Aorta (tissue), 5 donors: ENCODE measurements at regions not wholly inside any gene's neighbourhood (a gene's known extent, or its start where the extent isn't known, plus 50 kb on each side); places are given as distances from the start of the nearest gene placed in this dataset.

Source experiments
- ATAC-seq: fragments of 200-7000 bp; cut with Tn5 transposase; one replicate; pipeline ENCODE4 v1.9.1; 2022; ENCODE audit warnings: moderate library complexity; ENCODE audit not compliant: low FRiP score
- DNase-seq, 2 donors: peaks; one replicate each; pipeline ENCODE4 v3.0.0-alpha.2; 2020
- H3K27ac ChIP-seq, 2 donors: one replicate each; pipeline ENCODE4 v1.5.1; 2013; ENCODE audit warnings: low read length in 2 of 2, mild to moderate bottlenecking in 2 of 2, moderate library complexity in 2 of 2, control low read depth in 1 of 2, inconsistent platforms in 1 of 2, low read depth in 1 of 2
- H3K27me3 ChIP-seq, 2 donors: one replicate each; pipeline ENCODE4 v1.6.1; 2013; ENCODE audit warnings: control low read depth in 1 of 2, low read length in 1 of 2, mild to moderate bottlenecking in 1 of 2, moderate library complexity in 1 of 2; ENCODE audit not compliant: insufficient read depth in 2 of 2, control insufficient read depth in 1 of 2
- H3K36me3 ChIP-seq, 2 donors: one replicate each; pipeline ENCODE4 v1.6.1; 2013; ENCODE audit warnings: control low read depth in 1 of 2, low read length in 1 of 2, mild to moderate bottlenecking in 1 of 2; ENCODE audit not compliant: insufficient read depth in 2 of 2, control insufficient read depth in 1 of 2
- H3K4me1 ChIP-seq, 2 donors: one replicate each; pipeline ENCODE4 v1.6.1; 2013; ENCODE audit warnings: low read length in 2 of 2, control low read depth in 1 of 2, mild to moderate bottlenecking in 1 of 2, moderate library complexity in 1 of 2; ENCODE audit not compliant: insufficient read depth in 2 of 2, control insufficient read depth in 1 of 2
- H3K4me3 ChIP-seq, 2 donors: one replicate each; pipeline ENCODE4 v1.5.1; 2013; ENCODE audit warnings: low read length in 2 of 2, control low read depth in 1 of 2, mild to moderate bottlenecking in 1 of 2
- H3K9me3 ChIP-seq: one replicate; pipeline ENCODE4 v1.6.1; 2013; ENCODE audit warnings: mild to moderate bottlenecking, low read length; ENCODE audit not compliant: control insufficient read depth
- WGBS, 2 donors: extraction: QIAGEN DNeasy Blood & Tissue Kit; methylation state at CpG; one replicate each; pipeline ENCODE4 v1.1.7; 2013; 5-methylcytosine and 5-hydroxymethylcytosine counted together
- intact Hi-C, 2 donors: fragments of 100-400 bp; cut with DNase I; formaldehyde crosslinking; loops; one replicate each; pipeline versions ENCODE4 v1.14.2 to v1.15.0; 2022
- donor health status: healthy with polysubstance abuse.
- donor health status: Bipolar disorder and iron deficiency.
- donor health status: DM: no; HTN: no; CAD: no.
- donor health status: DM: no; HTN: no; CAD: no.
- donor health status: DM: yes; HTN: yes; CAD: no.

DNA sequence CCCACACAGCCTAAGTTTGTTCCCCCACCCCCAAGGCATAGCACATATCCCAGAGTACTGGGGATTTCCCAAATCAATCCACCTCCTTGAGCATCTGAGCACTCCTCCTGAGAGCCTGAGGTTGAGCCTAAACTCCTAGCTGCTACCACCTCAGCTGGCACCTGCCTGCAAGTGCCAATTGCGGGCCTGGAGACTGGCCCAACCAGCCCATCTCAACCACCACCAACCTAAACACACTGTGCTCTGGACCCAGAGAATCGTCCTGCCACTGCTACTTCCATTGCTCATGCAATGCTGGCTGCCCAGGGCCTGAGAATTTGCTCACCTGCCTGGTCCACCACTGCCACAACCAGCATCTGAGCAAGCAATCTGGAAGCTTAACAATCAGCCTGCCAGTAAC lies 177.1 kb downstream of the FGF13 start:
- 62 to 76% methylated on average over 2 of the region's 2 CpGs for WGBS, 2 donors
- intact Hi-C loops, result no loop called here
- H3K4me1 ChIP-seq, result no peaks in the 10 kb centered on the region
- no peaks in the 10 kb centered on the region for H3K27me3 ChIP-seq
- H3K4me3 ChIP-seq, result no peak overlapping the region
- H3K36me3 ChIP-seq, result no peaks in the 10 kb centered on the region
- DNase-seq, result peak in 1 of 2 donors; percentile 44
- H3K9me3 ChIP-seq, result no peaks in the 10 kb centered on the region
- no peak overlapping the region for H3K27ac ChIP-seq
- ATAC-seq, result no peak

DNA sequence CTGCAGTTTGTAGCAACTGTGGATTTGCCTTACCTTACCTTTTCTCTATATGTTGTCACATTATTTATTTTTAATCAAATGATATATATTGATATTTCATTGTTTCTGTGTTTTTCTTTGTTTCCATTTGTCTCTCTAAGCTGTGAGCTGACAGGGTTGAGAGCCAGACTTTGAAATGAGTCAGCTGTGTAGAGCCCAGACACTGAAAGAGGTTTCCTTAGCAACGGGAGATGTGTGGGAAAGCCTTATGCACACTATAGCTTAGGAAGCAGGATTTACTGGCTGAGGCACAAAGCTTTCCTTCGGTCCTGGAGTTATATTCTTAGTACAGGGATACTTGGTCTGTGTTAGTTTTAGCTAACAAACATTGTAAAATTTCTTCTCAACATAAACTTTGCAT lies 192.2 kb downstream of the FGF13 start:
- DNase-seq (no peak), ATAC-seq (no peak)
- intact Hi-C loops, result no loop called here
- H3K4me1 ChIP-seq, result no peaks in the 10 kb centered on the region
- no peaks in the 10 kb centered on the region for H3K9me3 ChIP-seq
- H3K36me3 ChIP-seq, result no peaks in the 10 kb centered on the region
- no peak overlapping the region for H3K27ac ChIP-seq
- no peaks in the 10 kb centered on the region for H3K27me3 ChIP-seq
- 3 to 24% methylated on average over 2 of the region's 2 CpGs for WGBS, 2 donors
- no peak overlapping the region for H3K4me3 ChIP-seq

DNA sequence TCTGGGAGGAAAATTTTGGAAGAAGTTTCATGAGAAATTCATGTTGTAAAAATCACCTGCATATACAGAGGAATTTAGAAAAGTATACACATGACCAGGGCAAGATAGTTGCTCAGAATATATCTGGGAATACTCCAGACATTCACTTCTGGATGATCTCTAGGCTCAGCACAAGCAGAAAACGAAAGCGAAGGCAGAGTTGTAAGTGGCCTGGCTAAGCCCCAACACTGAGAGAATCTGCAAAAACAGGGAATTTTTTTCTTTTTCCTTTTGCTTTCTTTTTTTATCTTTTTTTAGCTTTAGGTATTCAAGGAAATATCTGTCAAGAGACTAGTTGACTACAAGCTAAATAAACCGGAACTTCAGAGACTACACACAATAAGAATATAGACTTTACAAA lies 207.2 kb downstream of the FGF13 start:
- intact Hi-C loops, result no loop called here
- ATAC-seq, result no peak
- WGBS, 2 donors, result 71 to 73% methylated on average over 3 of the region's 3 CpGs
- DNase-seq, result no peak
- H3K36me3 ChIP-seq, result no peaks in the 10 kb centered on the region
- H3K4me3 ChIP-seq, result no peak overlapping the region
- no peak overlapping the region for H3K27ac ChIP-seq
- H3K9me3 ChIP-seq, result no peaks in the 10 kb centered on the region
- no peaks in the 10 kb centered on the region for H3K27me3 ChIP-seq
- no peaks in the 10 kb centered on the region for H3K4me1 ChIP-seq

GRCh38 chrX:138492371-138492770 lies 219.1 kb downstream of the FGF13 start:
- H3K9me3 ChIP-seq, result no peaks in the 10 kb centered on the region
- DNase-seq, result no peak
- WGBS, 2 donors, result 75 to 79% methylated on average over 3 of the region's 3 CpGs
- no peaks in the 10 kb centered on the region for H3K27me3 ChIP-seq
- H3K4me1 ChIP-seq, result no peaks in the 10 kb centered on the region
- intact Hi-C loops, result no loop called here
- H3K36me3 ChIP-seq, result no peaks in the 10 kb centered on the region
- no peak overlapping the region for H3K27ac ChIP-seq
- H3K4me3 ChIP-seq, result no peak overlapping the region
- ATAC-seq, result no peak

GRCh38 chrX:138487866-138488265 lies 223.7 kb downstream of the FGF13 start:
- Histone ChIP-seq H3K9me3 (no peaks in the 10 kb centered on the region), H3K27ac (no peak overlapping the region), H3K4me1 (no peaks in the 10 kb centered on the region), H3K27me3 (no peaks in the 10 kb centered on the region), H3K4me3 (no peak overlapping the region), H3K36me3 (no peaks in the 10 kb centered on the region)
- DNase-seq, result no peak
- 72 to 82% methylated on average over 6 of the region's 6 CpGs for WGBS, 2 donors
- no peak for ATAC-seq
- intact Hi-C loops, result no loop called here

DNA sequence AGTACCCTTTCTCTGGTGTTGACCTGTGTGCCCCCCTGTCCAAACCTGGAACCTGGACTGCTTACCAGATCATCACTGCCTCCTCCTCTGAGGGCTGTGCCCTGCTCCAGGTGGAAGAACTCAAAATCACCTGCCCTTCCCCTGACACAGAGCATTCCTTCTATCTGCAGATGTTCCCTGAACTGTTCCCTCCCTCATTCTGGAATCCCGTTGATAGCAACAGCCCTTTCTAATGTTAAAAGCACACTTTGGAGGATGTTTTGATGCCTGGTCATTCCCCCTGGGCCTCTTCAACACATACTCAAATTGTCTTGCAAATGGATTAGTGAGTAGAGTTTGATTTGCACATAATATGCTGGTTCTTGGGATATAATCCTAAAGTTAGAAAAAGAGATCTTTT lies 225.8 kb downstream of the FGF13 start:
- no peak overlapping the region for H3K4me3 ChIP-seq
- no peaks in the 10 kb centered on the region for H3K36me3 ChIP-seq
- intact Hi-C loops, result no loop called here
- no peak for DNase-seq
- no peaks in the 10 kb centered on the region for H3K27me3 ChIP-seq
- WGBS, 2 donors, result 7 to 30% methylated on average over 1 of the region's 1 CpG
- H3K9me3 ChIP-seq, result no peaks in the 10 kb centered on the region
- ATAC-seq, result no peak
- H3K4me1 ChIP-seq, result no peaks in the 10 kb centered on the region
- H3K27ac ChIP-seq, result no peak overlapping the region

DNA sequence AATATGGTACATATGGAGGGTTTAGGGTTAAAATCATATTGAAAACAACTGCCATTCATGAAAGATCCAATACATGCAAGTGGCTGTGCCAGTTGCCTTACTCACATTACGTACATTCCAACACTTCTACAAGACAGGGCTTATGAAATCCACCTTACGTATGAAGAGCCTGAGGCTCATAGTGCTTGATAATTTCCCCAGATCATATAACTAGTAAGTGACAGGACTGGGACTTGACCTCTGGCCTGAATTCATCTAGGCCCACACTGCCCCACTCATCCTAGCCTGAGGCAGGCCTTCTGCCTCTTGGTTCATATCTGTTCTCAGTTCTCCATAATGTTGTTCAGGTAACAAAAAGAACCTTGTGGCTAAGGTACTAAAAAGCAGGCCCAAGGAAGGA lies 226.3 kb downstream of the FGF13 start:
- H3K4me3 ChIP-seq, result no peak overlapping the region
- DNase-seq, result no peak
- no peaks in the 10 kb centered on the region for H3K27me3 ChIP-seq
- ATAC-seq, result no peak
- H3K4me1 ChIP-seq, result no peaks in the 10 kb centered on the region
- no peaks in the 10 kb centered on the region for H3K36me3 ChIP-seq
- 84 to 94% methylated on average over 2 of the region's 2 CpGs for WGBS, 2 donors
- intact Hi-C loops, result no loop called here
- H3K9me3 ChIP-seq, result no peaks in the 10 kb centered on the region
- no peak overlapping the region for H3K27ac ChIP-seq

- Histone ChIP-seq H3K36me3 (no peaks in the 10 kb centered on the region), H3K4me1 (no peaks in the 10 kb centered on the region), H3K9me3 (no peaks in the 10 kb centered on the region), H3K27ac (no peak overlapping the region), H3K4me3 (no peak overlapping the region), H3K27me3 (no peaks in the 10 kb centered on the region)
- intact Hi-C loops, result no loop called here
- ATAC-seq, result no peak
- DNase-seq, result no peak
- WGBS, 2 donors, result 91 to 98% methylated on average over 1 of the region's 1 CpG
Measured at GRCh38 chrX:138484451-138484850, 227.1 kb downstream of the FGF13 start.

- DNase-seq (no peak), ATAC-seq (no peak)
- Histone ChIP-seq H3K4me1 (no peaks in the 10 kb centered on the region), H3K27ac (no peak overlapping the region), H3K9me3 (no peaks in the 10 kb centered on the region), H3K27me3 (no peaks in the 10 kb centered on the region), H3K36me3 (no peaks in the 10 kb centered on the region), H3K4me3 (no peak overlapping the region)
- 56 to 97% methylated on average over 3 of the region's 3 CpGs for WGBS, 2 donors
- intact Hi-C loops, result no loop called here
Measured at GRCh38 chrX:138481649-138482048, 229.9 kb downstream of the FGF13 start.
